SJSA1 (cell line): ENCODE measurements at regions not wholly inside any gene's neighbourhood (a gene's known extent, or its start where the extent isn't known, plus 50 kb on each side); places are given as distances from the start of the nearest gene placed in this dataset.
"Not testable (repeated sequence)": the region's sequence is repeated elsewhere in the genome, so short reads cannot be mapped to it uniquely, and the experiment has no call there.

Source experiments
- DNase-seq, 2 experiments: peaks; one replicate each; pipeline ENCODE4 v3.0.0-alpha.2; 2015 to 2020; ENCODE audit warnings: low spot score in 2 of 2, low read depth in 1 of 2
- H3K27ac ChIP-seq: fragments of 250-450 bp; sonication (Bioruptor Pico); 2 replicates; pipeline ENCODE4 v1.5.1; 2020; ENCODE audit warnings: mild to moderate bottlenecking, moderate library complexity
- H3K27me3 ChIP-seq: fragments of 250-450 bp; sonication (Bioruptor Pico); replicated peaks from 2 replicates; pipeline ENCODE4 v1.5.1; 2020; ENCODE audit warnings: mild to moderate bottlenecking, moderate library complexity
- H3K36me3 ChIP-seq: fragments of 250-450 bp; sonication (Bioruptor Pico); 2 replicates; pipeline ENCODE4 v1.5.1; 2020; ENCODE audit warnings: mild to moderate bottlenecking
- H3K4me1 ChIP-seq: fragments of 250-450 bp; sonication (Bioruptor Pico); replicated peaks from 2 replicates; pipeline ENCODE4 v1.6.1; 2021; ENCODE audit warnings: mild to moderate bottlenecking
- H3K4me3 ChIP-seq: fragments of 250-450 bp; sonication (Bioruptor Pico); 2 replicates; pipeline ENCODE4 v1.5.1; 2020; ENCODE audit warnings: mild to moderate bottlenecking
- H3K9me3 ChIP-seq: fragments of 250-450 bp; sonication (Bioruptor Pico); replicated peaks from 2 replicates; pipeline ENCODE4 v1.5.1; 2020; ENCODE audit warnings: mild to moderate bottlenecking

DNA sequence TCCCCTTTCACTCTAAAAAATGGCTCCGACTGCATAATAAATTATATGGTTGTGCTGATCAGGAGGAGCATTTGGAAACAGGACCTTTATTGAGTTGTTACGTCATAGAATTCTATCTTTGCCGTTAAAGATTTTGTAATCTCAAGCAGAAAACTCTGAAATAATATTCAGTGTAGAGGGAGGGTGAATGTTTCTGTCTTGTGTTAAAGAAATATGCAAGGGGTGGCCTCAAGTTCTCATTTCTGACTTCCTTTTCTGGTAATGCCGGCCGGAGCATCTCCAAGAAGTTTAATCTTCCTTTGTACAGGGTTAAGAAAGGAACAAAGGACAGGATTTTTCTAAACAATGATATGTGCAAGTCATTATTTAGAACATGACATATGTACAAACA lies 165.1 kb downstream of the SLC38A4 start:
- Histone ChIP-seq H3K9me3 (no peaks in the 10 kb centered on the region), H3K36me3 (no peaks in the 10 kb centered on the region), H3K27me3 (no peaks in the 10 kb centered on the region), H3K27ac (peak overlapping the region; percentile 90), H3K4me3 (no peak overlapping the region), H3K4me1 (peaks cover 78% of the 10 kb centered on the region)
- DNase-seq: peak in 1 of 2 experiments; percentile 46

DNA sequence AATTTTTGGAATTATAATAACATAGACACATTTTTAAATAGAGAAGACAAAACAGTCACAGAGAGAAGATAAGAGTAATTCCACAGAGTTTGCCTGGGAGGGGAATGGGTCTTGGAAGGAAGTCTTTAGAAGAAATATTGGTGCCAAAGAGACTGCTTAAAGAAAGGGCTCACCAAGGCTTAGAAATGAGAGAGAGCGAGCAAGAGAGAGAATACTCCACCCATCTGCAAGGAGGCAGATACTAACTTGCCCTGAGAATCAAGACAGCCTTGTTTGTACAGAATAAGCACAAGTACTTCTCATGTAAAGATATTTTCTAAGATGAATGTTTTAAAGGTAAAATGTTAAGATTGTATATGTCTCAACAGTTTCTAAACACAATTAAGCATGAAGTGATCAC lies 165.5 kb downstream of the SLC38A4 start:
- H3K27ac ChIP-seq: peak overlapping the region; percentile 90
- no peaks in the 10 kb centered on the region for H3K36me3 ChIP-seq
- no peak overlapping the region for H3K4me3 ChIP-seq
- no peaks in the 10 kb centered on the region for H3K27me3 ChIP-seq
- DNase-seq: no peak
- H3K4me1 ChIP-seq: peaks cover 73% of the 10 kb centered on the region
- no peaks in the 10 kb centered on the region for H3K9me3 ChIP-seq

DNA sequence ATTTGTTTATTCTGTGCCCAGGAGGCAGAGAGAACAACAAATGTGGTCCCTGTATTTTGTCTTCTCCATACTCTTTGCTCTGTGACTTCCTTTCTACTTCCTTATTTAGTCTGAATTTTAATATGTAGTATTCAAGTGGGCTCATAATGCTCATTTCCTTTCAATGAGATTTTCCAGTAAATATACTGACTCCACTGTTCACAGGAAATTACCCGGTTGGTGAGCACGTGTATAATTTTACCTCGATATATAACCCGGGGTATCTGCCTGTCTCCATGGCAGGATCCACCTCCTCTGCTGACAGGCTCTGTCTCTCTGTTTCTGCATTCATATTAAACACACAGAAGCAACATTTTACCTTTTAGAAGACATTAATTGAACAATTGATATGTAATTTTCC lies 166.0 kb downstream of the SLC38A4 start:
- Histone ChIP-seq H3K27me3 (no peaks in the 10 kb centered on the region), H3K27ac (peak overlapping the region; percentile 90), H3K4me3 (no peak overlapping the region), H3K9me3 (no peaks in the 10 kb centered on the region), H3K36me3 (no peaks in the 10 kb centered on the region), H3K4me1 (peaks cover 69% of the 10 kb centered on the region)
- peak in 1 of 2 experiments; percentile 19 for DNase-seq

DNA sequence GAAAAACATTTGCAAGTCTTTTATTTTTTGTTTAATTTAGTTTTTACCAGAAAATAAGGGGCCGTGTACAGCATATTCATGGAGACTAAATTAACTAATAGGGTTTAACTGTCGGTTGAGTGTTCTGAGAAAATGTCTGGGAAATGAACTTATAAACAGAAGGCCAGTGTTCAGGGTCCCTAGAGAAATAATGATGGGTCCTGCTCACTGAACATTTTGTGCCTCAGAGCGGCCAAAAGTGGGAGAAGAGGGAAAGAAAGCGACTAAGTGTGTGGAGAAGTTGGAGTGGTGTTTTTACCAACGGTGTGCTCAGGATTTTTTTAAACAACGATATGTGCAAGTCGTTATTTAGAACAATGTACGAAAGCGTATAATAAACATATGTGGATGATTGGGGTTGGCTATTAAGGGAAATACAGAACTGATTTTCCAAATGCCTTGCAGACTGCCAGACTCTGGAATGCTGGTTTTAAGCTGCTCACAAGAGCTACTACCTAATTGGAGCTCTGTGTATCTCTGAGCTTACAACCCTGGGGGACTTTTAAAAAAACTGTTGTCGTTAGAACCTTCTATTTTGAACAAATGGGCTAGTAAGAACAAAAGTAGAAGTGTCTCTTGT lies 166.7 kb downstream of the SLC38A4 start:
- Histone ChIP-seq H3K9me3 (no peaks in the 10 kb centered on the region), H3K4me3 (no peak overlapping the region), H3K36me3 (no peaks in the 10 kb centered on the region), H3K27ac (peak overlapping the region; percentile 90), H3K27me3 (no peaks in the 10 kb centered on the region), H3K4me1 (peaks cover 62% of the 10 kb centered on the region)
- DNase-seq: peak in 1 of 2 experiments; percentile 20

DNA sequence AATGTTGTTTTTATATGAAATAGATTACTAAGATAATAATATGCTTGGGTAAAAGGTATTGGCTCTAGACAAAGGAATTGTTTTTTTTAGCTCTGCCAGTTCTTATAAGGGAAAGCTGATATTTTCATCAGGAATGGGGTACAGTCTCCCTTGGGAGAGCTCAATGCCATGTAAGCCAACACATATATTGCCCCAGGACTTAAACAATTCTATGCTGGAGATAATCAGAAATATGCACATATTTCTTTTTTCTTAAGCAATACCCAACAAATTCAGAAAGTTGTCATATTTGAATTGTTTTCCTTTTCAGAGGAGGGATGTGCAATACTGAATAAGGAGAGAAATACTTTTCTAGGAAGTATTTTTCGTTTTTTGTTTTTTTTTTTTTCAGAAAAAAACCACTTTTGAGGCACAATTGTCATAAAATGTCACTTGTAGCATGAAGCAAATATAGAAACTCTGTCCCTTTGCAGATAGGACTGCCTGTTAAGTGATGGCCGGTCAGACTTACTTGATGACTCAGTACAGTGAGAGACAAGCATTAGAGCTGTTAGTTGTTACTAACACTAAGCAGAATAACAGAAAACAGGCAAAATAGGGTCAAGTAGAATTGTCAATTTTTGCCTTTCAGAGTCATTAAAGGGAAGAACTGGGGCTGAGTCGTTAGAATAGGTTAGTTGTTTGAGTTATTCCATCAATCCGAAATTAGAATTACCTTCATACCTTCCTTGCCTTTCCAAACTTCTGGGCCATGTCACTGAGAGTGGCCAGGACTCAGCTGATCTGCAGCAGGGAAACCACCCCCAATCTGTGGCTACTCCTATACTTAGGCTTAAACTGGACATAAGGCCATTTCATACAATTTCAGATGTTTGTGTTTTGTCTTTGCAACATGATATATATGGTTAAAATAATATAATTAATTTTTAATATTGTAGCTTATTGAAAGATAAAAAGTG lies 168.1 kb downstream of the SLC38A4 start:
- Histone ChIP-seq H3K27ac (peak overlapping the region; percentile 3; the same call in 1 of the 2 replicates), H3K27me3 (no peaks in the 10 kb centered on the region), H3K36me3 (no peaks in the 10 kb centered on the region), H3K4me3 (no peak overlapping the region), H3K4me1 (peaks cover 54% of the 10 kb centered on the region), H3K9me3 (no peaks in the 10 kb centered on the region)
- DNase-seq: peak in 1 of 2 experiments; percentile 42

DNA sequence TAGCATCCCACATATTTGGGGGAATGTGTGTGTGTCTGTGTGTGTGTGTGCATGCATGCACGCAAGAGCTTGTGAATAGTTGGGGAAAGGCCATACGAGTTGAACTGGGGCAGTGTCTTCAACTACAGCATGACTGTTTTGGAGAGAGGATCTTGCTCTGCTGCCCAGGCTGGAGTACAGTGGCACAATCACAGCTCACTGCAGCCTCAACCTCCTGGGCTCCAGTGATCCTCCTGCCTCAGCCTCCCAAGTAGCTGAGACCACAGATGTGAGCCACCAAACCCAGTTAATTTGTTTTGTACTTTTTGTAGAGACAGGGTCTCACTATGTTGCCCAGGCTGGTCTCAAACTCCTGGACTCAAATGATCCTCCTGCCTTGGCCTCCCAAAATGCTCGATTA lies 169.8 kb downstream of the SLC38A4 start:
- not testable (repeated sequence) for H3K4me3 ChIP-seq, H3K27me3 ChIP-seq, H3K36me3 ChIP-seq, H3K27ac ChIP-seq, H3K9me3 ChIP-seq, DNase-seq
- H3K4me1 ChIP-seq: peaks cover 42% of the 10 kb centered on the region

DNA sequence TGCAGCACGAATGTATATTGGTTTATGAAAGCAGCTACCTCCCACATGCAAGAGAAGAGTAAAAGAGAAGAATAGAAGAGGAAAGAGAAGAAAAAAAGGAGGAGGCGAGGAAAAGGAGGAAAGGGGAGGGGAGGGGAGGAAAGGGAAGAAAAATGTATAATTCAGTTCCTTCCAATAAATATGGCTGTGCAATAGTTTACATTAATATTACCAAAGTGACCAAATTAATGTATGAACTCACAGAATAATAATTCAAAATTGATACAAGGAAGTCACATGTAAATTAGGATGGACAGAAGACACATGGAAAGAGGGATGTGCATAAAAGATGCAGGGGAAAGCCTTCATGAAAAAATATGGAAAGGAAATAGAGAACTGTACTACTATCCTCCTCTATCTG lies 172.5 kb downstream of the SLC38A4 start:
- no peak overlapping the region for H3K27ac ChIP-seq
- H3K27me3 ChIP-seq: no peaks in the 10 kb centered on the region
- DNase-seq: no peak
- H3K4me3 ChIP-seq: no peak overlapping the region
- H3K36me3 ChIP-seq: no peaks in the 10 kb centered on the region
- H3K4me1 ChIP-seq: peaks cover 31% of the 10 kb centered on the region
- H3K9me3 ChIP-seq: no peaks in the 10 kb centered on the region

DNA sequence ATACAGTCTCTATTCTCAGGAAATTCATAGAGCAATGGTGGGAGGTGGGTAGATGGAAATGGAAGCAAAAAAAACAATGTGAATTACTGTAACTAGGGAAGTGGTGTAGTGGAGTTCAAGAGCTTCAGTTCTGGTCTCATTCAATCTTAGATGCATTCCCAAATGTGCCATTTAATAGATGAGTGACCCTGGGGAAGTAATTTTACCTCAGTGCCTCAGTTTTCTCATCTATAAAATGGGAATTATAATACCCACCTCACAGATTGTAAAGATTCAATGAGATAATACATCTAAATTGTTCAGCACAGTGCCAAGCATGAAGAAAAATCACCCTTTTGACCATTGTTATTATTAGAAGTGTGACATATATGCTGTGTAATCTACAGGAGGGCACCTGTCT lies 173.1 kb downstream of the SLC38A4 start:
- no peaks in the 10 kb centered on the region for H3K9me3 ChIP-seq
- H3K27me3 ChIP-seq: no peaks in the 10 kb centered on the region
- H3K4me1 ChIP-seq: peaks cover 26% of the 10 kb centered on the region
- no peaks in the 10 kb centered on the region for H3K36me3 ChIP-seq
- no peak overlapping the region for H3K4me3 ChIP-seq
- no peak for DNase-seq
- no peak overlapping the region for H3K27ac ChIP-seq

DNA sequence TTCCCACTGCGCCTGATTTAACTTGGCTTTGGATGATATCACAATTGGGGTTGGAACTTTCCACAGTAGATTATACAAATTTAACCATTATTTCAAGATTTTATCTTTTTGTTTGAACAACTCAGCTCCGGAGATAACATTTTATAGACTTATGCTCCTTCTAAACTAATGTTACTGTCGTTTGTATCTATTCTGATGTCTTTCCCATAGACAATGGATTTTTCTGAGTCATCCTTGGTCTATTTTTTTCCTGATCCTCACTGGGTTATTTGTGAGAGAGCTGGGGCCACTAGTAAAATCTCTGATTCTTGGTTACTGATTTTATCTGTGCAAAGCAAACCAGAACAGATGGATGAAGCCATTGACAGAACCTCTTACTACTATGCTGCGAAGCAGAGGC lies 175.1 kb downstream of the SLC38A4 start:
- Histone ChIP-seq H3K27ac (no peak overlapping the region), H3K9me3 (no peaks in the 10 kb centered on the region), H3K36me3 (no peaks in the 10 kb centered on the region), H3K4me3 (no peak overlapping the region), H3K4me1 (peaks cover 22% of the 10 kb centered on the region), H3K27me3 (no peaks in the 10 kb centered on the region)
- DNase-seq: peak in 1 of 2 experiments; percentile 45

DNA sequence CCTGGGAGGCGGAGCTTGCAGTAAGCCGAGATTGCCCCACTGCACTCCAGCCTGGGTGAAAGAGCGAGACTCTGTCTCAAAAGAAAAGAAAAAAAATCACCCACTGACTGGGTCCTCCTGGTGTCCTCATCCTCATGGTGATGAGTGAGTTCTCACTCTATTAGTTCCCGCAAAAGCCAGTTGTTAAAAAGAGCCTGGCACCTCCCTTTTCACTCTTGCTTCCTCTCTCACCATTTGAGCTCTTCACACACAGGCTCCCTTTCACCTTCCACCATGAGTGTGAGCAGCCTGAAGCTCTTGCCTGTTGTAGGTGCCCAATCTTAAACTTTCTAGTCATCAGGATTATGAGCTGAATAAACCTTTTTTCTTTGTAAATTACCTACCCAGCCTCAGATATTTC lies 176.4 kb downstream of the SLC38A4 start:
- Histone ChIP-seq H3K9me3 (no peaks in the 10 kb centered on the region), H3K4me1 (peaks cover 22% of the 10 kb centered on the region), H3K36me3 (no peaks in the 10 kb centered on the region), H3K27me3 (no peaks in the 10 kb centered on the region), H3K4me3 (no peak overlapping the region), H3K27ac (no peak overlapping the region)
- DNase-seq: no peak

DNA sequence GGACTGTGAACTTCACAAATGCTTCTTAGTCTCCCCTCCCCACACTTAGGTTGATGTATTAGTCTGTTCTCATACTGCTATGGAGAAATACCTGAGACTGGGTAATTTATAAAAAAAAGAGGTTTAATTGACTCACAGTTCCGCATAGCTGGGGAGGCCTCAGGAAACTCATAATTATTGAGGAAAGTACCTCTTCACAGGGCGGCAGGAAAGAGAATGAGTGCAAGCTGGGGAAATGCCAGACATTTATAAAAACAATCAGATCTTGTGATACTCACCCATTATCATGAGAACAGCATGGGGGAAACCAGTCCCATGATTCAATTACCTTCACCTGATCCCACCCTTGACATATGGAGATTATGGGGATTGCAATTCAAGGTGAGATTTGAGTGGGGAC lies 178.8 kb downstream of the SLC38A4 start:
- Histone ChIP-seq H3K4me1 (peaks cover 22% of the 10 kb centered on the region), H3K36me3 (no peaks in the 10 kb centered on the region), H3K4me3 (no peak overlapping the region), H3K27me3 (no peaks in the 10 kb centered on the region), H3K27ac (no peak overlapping the region), H3K9me3 (no peaks in the 10 kb centered on the region)
- DNase-seq: no peak

DNA sequence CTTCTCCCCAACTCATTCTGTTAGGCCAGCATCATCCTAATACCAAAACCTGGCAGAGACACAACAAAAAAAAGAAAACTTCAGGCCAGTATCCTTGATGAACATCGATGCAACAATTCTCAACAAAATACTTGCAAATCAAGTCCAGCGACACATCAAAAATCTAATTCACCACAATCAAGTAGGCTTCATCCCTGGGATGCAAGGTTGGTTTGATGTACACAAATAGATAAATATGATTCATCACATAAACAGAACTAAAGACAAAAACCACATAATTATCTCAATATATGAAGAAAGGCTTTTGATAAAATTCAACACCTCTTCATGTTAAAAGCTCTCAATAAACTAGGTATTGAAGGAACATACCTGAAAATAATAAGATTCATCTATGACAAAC lies 184.1 kb downstream of the SLC38A4 start:
- H3K4me3 ChIP-seq, H3K4me1 ChIP-seq, H3K9me3 ChIP-seq: not testable (repeated sequence)

DNA sequence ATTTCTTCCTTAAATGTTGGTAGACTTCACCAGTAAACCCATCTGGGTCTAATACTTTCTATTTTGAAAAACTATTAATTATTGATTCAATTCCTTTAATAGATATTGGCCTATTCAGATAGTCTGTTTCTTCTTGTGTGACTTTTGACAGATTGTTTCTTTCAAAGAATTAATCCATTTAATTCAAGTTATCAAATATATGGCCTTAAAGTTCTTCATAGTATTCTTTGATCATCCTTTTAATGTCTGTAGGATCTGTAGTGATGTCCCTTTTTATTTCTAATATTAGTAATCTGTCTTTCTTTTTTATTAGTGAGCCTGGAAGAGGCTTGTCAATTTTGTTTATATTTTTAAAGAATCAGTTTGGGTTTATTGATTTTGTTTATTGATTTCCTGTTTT lies 190.0 kb downstream of the SLC38A4 start:
- Histone ChIP-seq H3K9me3 (0 out of 2 replicates have a peak, but pooled peaks cover 5% of the 10 kb centered on the region), H3K27ac (no peak overlapping the region), H3K4me1 (peaks cover 10% of the 10 kb centered on the region), H3K27me3 (no peaks in the 10 kb centered on the region), H3K4me3 (no peak overlapping the region), H3K36me3 (no peaks in the 10 kb centered on the region)
- no peak for DNase-seq

More for the DNA sequence above, 184.1 kb downstream of the SLC38A4 start:
- not testable (repeated sequence) for H3K27me3 ChIP-seq, DNase-seq, H3K27ac ChIP-seq, H3K36me3 ChIP-seq
